Left lobe of liver (tissue), 2 donors: ENCODE measurements at regions not wholly inside any gene's neighbourhood (a gene's known extent, or its start where the extent isn't known, plus 50 kb on each side); places are given as distances from the start of the nearest gene placed in this dataset.
"Not testable (repeated sequence)": the region's sequence is repeated elsewhere in the genome, so short reads cannot be mapped to it uniquely, and the experiment has no call there.

ENCODE experiments used
- ATAC-seq: fragments of 200-7000 bp; cut with Tn5 transposase; one replicate; pipeline ENCODE4 v1.9.1; 2020; ENCODE audit warnings: mild to moderate bottlenecking, moderate library complexity
- DNase-seq: peaks from one replicate; pipeline ENCODE4 v3.0.0-alpha.2; 2020; ENCODE audit warnings: low spot score
- donor health status: DM: no; HTN: no; CAD: no; lungs with moderate emphysema.
- donor health status: DM: no; HTN: yes; CAD: no.

DNA sequence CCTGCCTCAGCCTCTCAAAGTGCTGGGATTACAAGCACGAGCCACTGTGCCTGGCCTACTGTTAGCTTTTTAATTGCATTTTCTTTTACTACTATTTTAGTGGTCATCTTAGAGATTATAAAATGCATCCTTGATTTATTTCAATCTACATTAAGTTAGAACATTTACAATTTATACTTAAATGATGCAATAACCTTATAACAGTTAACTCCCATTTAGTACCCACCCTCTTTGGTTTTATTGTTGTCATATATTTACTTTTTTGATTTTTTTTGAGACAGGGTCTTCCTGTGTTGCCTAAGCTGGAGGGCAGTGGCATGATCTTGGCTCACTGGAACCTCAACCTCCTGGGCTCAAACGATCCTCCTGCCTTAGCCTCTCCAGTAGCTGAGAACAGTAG is 77.3 kb downstream of the PPCDC start:
- ATAC-seq (no peak), DNase-seq (no peak)

- DNase-seq (peak; percentile 48), ATAC-seq (peak; percentile 48)
Observed at GRCh38 chr15:75104804-75105557, 81.6 kb downstream of the PPCDC start.

DNA sequence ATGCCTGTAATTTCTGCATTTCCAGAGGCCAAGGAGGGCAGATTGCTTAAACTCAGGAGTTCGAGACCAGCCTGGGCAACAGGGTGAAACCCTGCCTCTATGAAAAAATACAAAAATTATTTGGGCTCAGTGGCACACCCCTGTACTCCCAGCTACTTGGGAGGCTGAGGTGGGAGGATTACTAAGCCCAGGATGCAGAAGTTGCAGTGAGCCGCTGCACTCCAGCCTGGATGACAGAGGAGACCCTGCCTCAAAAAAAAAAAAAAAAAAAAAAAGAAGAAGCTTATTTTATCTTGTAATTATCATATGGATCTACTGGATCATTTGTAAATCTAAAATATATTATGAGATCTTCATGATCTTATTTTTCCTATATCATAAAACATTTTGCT is 84.1 kb downstream of the PPCDC start:
- DNase-seq (no peak), ATAC-seq (no peak)

DNA sequence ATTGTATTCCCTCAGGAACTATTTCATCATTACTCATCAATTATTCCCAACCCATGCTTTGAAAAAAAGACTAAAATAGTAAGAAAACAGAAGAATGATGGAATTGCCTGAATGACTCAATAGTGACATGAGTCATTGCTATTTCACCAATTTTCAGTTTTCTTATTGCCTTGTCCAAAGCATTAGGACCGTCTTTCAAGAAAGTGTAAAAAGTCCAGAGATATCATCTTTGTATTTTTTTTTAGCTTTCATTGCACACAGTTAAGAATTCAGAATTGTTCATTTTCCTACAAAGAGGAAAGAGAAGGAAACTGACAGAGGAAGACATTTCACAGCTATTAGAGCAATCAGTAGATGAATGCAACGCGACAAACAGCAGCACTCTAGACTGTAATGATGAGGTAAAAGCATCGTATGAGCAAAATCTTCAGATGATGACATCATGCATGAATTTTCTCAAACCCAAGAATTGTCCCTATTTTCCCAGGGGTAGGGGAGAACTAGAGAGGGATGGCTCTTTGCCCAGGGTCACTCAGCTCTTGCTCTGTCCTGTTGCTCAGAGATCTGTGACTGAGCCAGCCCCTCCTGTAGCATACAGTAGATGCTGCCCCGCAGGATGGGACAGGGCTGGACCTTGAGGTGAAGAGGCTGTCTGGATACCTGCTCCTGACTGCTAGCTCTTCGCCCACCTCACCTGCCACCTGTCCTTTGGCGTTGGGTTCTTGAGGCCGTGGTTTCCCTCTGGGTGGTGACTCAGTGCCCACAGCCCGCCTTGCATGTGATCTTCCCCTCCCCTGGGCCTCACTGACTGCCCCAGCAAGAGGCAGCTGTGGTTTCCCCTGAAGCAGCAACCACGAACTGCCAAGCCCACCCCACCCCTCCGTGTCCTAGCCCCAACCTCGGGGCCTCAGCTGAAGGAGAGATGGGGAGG is 84.8 kb downstream of the PPCDC start:
- no peak for DNase-seq

DNA sequence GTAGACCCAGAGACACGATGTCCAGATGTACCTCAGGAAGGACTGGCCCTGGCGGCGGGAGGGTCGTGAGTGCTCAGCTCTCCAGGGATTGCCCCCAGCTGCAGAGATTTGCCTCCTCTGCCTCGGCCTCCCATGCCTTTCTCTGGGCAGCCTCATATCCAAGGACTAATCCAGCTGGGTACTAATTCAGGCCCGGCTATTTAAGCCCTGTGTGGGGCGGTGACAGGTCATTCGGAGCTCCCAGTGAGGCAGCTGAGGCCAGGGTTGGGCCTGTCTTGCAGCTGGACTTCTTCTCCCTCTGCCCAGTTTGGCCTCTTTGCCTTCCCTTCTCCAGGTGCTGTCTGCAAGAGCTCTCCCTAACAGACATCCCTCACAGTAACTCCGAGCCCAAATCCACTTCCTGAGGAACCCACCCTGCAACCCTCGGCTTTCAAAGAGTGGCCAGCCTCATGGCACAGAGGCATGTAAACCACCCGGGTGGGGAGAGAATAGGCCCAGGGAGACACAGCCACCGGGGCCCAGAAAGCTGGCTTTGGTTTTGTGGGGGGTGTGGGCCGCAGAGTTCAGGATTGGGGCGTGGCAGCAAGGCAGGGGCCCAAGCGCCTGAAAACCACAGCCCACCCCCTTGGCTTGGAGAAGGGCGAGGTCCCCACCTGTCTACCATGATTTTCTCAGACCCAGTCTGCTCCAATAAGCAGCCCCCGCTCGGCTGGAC is 85.8 kb downstream of the PPCDC start:
- DNase-seq (no peak), ATAC-seq (no peak)

More for the DNA sequence above, 84.8 kb downstream of the PPCDC start:
- ATAC-seq: no peak

- ATAC-seq: no peak
- DNase-seq: no peak
Observed at GRCh38 chr15:75109736-75110130, 86.3 kb downstream of the PPCDC start.

- DNase-seq: no peak
Observed at GRCh38 chr15:75112278-75112847, 89.0 kb downstream of the PPCDC start.

DNA sequence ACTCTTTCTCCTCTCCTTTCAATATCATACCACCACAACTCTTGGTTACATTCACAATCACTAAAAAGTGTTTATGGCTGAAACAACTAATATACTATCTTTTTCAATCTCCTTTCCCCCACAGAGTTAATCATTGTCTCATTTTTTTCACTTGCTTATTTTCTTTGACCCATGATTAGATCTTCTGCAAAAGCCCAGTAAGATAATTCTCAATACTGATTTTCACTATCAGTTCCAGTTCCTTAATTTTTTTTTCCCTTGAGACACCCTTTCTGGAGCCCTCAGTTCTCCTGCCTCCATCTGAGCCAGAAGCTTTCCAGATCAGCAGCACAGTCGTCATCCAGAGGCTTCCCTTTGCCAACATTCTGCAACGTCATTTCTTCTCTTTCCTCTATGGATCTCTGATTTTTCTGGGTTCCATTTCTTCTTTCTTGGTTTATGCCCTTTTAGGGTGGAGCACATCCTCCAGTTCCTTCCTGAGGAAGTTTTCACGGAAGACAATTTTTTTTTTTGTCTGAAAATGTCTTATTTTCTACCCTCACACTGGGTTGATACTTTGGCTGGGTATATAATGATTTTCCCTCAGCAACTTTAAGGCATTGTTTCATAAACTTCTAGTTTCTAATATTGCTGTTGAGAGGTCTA is 88.7 kb upstream of the C15orf39 start:
- DNase-seq (no peak), ATAC-seq (peak; percentile 37)

More at GRCh38 chr15:75112278-75112847, 89.0 kb downstream of the PPCDC start:
- ATAC-seq: no peak

GRCh38 chr15:75114327-75114726 is 87.4 kb upstream of the C15orf39 start:
- no peak for ATAC-seq
- DNase-seq: no peak

GRCh38 chr15:75114796-75115195 is 86.9 kb upstream of the C15orf39 start:
- no peak for ATAC-seq
- DNase-seq: no peak

DNA sequence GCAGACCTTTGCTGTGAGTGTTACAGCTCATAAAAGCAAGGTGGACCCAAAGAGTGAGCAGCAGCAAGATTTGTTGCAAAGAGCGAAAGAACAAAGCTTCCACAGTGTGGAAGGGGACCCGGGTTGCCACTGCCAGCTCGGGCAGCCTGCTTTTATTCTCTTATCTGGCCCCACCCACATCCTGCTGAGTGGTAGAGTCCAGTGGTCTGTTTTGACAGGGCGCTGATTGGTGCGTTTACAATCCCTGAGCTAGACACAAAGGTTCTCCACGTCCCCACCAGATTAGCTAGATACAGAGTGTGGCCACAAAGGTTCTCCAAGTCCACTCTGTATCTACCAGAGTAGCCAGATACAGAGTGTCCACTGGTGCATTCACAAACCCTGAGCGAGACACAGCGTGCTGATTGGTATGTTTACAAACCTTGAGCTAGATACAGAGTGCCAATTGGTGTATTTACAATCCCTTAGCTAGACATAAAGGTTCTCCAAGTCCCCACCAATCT is 86.2 kb upstream of the C15orf39 start:
- DNase-seq, ATAC-seq: not testable (repeated sequence)

- not testable (repeated sequence) for ATAC-seq, DNase-seq
Observed at GRCh38 chr15:75116143-75116542, 85.5 kb upstream of the C15orf39 start.

GRCh38 chr15:75117993-75118392 is 83.7 kb upstream of the C15orf39 start:
- ATAC-seq (no peak), DNase-seq (no peak)

DNA sequence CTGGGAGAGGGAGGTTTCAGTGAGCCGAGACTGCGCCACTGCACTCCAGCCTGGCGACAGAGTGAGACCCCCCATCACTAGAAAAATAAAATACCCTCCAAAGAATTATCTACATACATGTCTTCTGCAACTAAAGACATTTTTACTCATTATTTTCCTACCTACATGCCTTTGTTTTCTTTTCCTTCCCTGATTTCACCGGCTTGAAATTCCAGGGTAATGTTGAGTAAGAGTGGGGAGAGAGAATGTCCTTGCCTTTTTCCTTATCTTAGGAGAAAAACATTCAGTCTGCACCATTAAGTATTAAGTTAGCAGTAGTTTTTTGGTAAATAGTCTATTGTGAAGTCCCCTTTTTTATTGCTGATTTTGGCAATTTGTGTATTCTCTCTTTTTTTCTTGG is 82.4 kb upstream of the C15orf39 start:
- DNase-seq, ATAC-seq: not testable (repeated sequence)

DNA sequence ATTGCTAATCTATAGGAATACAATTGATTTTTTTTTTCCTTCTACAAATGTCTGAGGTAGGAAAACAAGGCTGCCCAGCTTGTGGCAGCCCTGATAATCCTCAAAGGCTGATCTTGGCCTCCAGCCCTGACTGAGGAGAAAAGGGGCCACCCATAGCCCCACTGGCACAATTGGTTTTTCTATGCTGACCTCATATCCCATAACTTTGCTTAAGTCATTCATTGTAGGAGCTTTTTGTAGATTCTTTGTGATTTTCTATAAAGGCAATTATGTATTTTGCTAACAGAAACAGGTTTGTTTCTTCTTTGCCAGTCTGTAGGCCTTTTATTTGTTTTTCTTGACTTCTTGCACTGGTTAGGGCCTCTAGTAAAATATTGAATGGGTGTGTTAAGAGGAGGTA is 80.2 kb upstream of the C15orf39 start:
- ATAC-seq (no peak), DNase-seq (no peak)

DNA sequence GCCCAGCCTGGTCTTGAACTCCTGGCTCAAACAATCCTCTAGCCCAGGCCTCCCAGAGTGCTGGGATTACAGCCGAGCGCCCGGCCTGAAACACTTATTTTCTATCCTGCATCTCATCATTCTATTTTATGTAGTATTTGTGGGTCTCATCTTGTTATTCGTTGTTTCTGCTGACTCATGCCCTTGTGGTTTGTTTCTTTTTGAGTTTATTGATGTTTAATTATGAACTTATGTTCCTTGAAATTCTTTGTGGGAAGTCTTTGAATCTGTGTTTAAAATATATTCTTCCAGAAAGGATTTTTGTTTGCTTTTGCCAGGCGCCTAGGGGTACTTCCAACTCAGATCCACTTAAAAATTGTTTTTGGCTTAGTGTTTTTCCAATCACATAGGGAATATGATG is 78.3 kb upstream of the C15orf39 start:
- ATAC-seq (no peak), DNase-seq (no peak)

DNA sequence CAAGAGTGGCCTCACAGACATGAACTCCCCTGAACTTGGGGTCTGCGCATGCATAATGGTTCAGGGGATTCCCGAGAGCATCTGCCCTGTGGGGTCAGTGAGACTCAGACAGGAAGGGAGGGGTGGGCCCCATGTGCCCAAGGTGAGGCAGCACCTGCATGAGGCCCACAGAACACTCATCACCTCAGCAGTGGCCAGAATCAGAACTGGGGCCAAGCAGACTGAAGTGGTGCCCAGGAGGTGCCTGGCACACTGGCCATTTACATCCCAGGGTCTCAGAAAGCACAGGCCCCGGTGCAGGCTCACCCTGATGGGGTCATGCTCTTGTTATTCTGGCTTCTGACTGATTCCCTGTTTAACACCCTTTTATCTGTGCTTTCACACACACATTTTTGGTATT is 77.4 kb upstream of the C15orf39 start:
- DNase-seq, ATAC-seq: not testable (repeated sequence)

- DNase-seq (no peak), ATAC-seq (no peak)
Observed at GRCh38 chr15:75125935-75126334, 75.7 kb upstream of the C15orf39 start.

DNA sequence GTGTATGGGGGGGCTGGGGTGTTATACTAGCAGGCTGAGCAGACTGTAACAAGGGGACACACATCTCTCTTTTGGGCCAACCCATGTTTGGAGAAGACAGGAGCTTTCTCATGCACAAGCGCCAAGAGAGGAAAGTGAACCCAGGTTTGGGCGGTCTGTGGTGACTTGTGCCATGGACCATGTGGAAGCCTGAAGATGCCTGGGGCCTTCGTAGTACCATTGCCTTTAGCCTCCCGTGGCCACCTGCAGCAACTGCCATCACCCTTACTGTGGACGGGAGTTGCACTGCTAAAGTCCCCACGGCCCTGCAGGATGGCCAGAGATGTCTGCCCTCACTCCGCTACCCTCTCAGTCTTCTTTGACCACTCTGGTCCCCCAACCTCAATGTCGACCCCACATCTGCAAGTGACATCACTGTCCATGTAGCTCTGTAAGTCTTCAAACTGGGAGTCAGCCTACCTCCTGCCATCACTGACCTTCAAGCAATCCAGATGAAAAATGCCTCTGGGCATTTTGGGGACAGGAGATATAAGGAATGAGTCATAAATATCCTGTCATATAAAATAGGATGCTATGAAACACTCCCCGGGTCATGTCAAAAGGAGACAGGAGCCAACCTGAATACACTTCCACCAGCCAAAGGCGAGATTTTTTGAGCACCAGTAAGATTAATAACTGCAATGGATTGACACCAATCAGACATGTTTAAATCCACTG is 74.7 kb upstream of the C15orf39 start:
- DNase-seq (no peak), ATAC-seq (no peak)

DNA sequence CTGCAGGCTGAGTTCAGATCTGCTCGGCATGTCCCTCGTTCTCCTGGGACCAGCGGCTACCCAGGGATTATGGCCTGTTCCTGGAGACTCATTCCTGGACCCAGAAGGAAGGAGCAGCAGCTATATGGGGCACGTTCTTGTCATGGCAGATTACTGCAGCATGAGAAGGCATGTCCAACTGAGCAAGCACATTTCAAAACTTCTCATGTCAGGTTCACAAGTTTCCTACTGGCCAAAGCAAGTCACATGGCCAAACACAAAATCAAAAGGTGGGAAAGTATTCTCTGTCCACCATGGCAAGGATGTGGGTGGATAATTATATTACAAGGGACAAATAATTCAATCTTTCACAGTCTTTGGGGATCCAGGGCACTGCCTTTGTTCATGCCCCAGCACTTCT is 71.9 kb upstream of the C15orf39 start:
- ATAC-seq (no peak), DNase-seq (no peak)
